ENCODE measurements at regions not wholly inside any gene's neighbourhood (a gene's known extent, or its start where the extent isn't known, plus 50 kb on each side); places are given as distances from the start of the nearest gene placed in this dataset.
"Not testable (repeated sequence)": the region's sequence is repeated elsewhere in the genome, so short reads cannot be mapped to it uniquely, and the experiment has no call there.

- Mint-ChIP-seq H3K4me3 (no peak overlapping the region), H3K4me1 (ENCODE audit: low read depth) (no peaks in the 10 kb centered on the region), H3K27ac (no peak overlapping the region), H3K36me3 (ENCODE audit: insufficient read depth in 2 of 2) (no peaks in the 10 kb centered on the region), H3K27me3 (ENCODE audit: low read depth) (no peaks in the 10 kb centered on the region), H3K9me3 (peaks cover 0 to 2% of the 10 kb centered on the region in 2 donors)
- ATAC-seq (replicated peaks in 1 of 2), result no peak
- DNase-seq, result no peak
These were observed 599.2 kb upstream of the LUZP2 start for GRCh38 chr11:23897453-23898286.

GRCh38 chr11:23903044-23903704, 593.7 kb upstream of the LUZP2 start:
- Mint-ChIP-seq H3K4me3 (no peak overlapping the region), H3K36me3 (ENCODE audit: insufficient read depth in 2 of 2) (no peaks in the 10 kb centered on the region), H3K9me3 (peaks cover 0 to 5% of the 10 kb centered on the region in 2 donors), H3K27ac (no peak overlapping the region), H3K27me3 (ENCODE audit: low read depth) (no peaks in the 10 kb centered on the region), H3K4me1 (ENCODE audit: low read depth) (no peaks in the 10 kb centered on the region)
- no peak for ATAC-seq (replicated peaks in 1 of 2)
- no peak for DNase-seq

- Mint-ChIP-seq H3K4me1 (ENCODE audit: low read depth) (no peaks in the 10 kb centered on the region), H3K4me3 (no peak overlapping the region), H3K27ac (no peak overlapping the region), H3K36me3 (ENCODE audit: insufficient read depth in 2 of 2) (no peaks in the 10 kb centered on the region), H3K27me3 (ENCODE audit: low read depth) (no peaks in the 10 kb centered on the region), H3K9me3 (peaks cover 5 to 9% of the 10 kb centered on the region in 2 donors)
- DNase-seq (no peak), ATAC-seq (replicated peaks in 1 of 2) (no peak)
These were observed 577.4 kb upstream of the LUZP2 start for GRCh38 chr11:23919455-23919854.

GRCh38 chr11:23923357-23923756, 573.5 kb upstream of the LUZP2 start:
- Mint-ChIP-seq H3K27me3 (ENCODE audit: low read depth) (no peaks in the 10 kb centered on the region), H3K36me3 (ENCODE audit: insufficient read depth in 2 of 2) (no peaks in the 10 kb centered on the region), H3K4me1 (ENCODE audit: low read depth) (no peaks in the 10 kb centered on the region), H3K9me3 (peaks cover 4 to 5% of the 10 kb centered on the region in 2 donors), H3K27ac (no peak overlapping the region), H3K4me3 (no peak overlapping the region)
- ATAC-seq (replicated peaks in 1 of 2), result no peak
- DNase-seq, result no peak

GRCh38 chr11:23924226-23924625, 572.6 kb upstream of the LUZP2 start:
- H3K9me3 Mint-ChIP-seq, result peaks cover 4 to 5% of the 10 kb centered on the region in 2 donors
- ATAC-seq (replicated peaks in 1 of 2) (no peak), DNase-seq (no peak)
- no peaks in the 10 kb centered on the region for H3K4me1 Mint-ChIP-seq (ENCODE audit: low read depth)
- no peak overlapping the region for H3K4me3 Mint-ChIP-seq
- no peaks in the 10 kb centered on the region for H3K36me3 Mint-ChIP-seq (ENCODE audit: insufficient read depth in 2 of 2)
- no peak overlapping the region for H3K27ac Mint-ChIP-seq
- H3K27me3 Mint-ChIP-seq (ENCODE audit: low read depth), result no peaks in the 10 kb centered on the region

- Mint-ChIP-seq H3K27me3 (ENCODE audit: low read depth) (no peaks in the 10 kb centered on the region), H3K4me3 (no peak overlapping the region), H3K4me1 (ENCODE audit: low read depth) (no peaks in the 10 kb centered on the region), H3K9me3 (peaks cover 3% of the 10 kb centered on the region in 2 donors), H3K27ac (no peak overlapping the region), H3K36me3 (ENCODE audit: insufficient read depth in 2 of 2) (peaks cover 0 to 2% of the 10 kb centered on the region in 2 donors)
- no peak for ATAC-seq (replicated peaks in 1 of 2)
- DNase-seq, result no peak
These were observed 565.4 kb upstream of the LUZP2 start for GRCh38 chr11:23931443-23931842.

DNA sequence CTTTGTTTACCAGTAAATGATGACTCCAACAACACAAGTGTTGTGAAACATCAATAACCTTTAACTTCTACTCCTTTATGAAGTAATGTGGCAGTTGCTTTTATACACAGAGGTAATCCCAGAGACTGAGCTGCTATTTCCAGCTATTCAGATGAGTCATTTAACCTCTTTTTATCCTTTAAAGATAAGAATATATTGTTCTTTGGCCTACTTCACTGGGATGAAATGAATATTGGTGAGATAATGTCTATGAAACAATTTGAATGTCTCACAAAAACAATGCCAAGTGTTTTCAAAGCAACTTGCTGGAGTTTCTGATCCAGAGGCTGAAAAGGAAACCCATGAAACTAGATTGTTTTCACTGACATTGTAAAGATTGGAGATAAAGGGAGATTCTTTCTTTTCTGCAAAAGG, 564.4 kb upstream of the LUZP2 start:
- no peak overlapping the region for H3K27ac Mint-ChIP-seq
- peaks cover 3% of the 10 kb centered on the region in 2 donors for H3K9me3 Mint-ChIP-seq
- no peaks in the 10 kb centered on the region for H3K4me1 Mint-ChIP-seq (ENCODE audit: low read depth)
- ATAC-seq (replicated peaks in 1 of 2) (no peak), DNase-seq (no peak)
- no peaks in the 10 kb centered on the region for H3K27me3 Mint-ChIP-seq (ENCODE audit: low read depth)
- H3K4me3 Mint-ChIP-seq, result no peak overlapping the region
- peaks cover 0 to 2% of the 10 kb centered on the region in 2 donors for H3K36me3 Mint-ChIP-seq (ENCODE audit: insufficient read depth in 2 of 2)

DNA sequence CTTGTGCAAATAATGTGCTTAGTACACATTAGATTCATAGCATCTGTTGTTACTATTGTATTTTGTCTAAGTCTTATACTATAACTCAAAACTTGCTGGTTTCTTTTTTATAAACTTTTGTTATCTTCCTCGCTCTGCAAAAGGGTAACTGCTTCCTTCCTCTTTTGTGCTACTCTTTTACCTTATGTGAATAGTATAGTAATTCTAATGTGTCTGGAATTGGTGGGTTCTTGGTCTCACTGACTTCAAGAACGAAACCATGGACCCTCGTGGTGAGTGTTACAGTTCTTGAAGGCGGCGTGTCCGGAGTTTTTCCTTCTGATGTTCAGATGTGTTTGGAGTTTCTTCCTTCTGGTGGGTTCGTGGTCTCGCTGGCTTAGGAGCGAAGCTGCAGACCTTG, 563.1 kb upstream of the LUZP2 start:
- ATAC-seq (replicated peaks in 1 of 2), result no peak
- H3K4me1 Mint-ChIP-seq (ENCODE audit: low read depth), result no peaks in the 10 kb centered on the region
- peak overlapping the region in 1 of 2 donors; percentile 33 for H3K4me3 Mint-ChIP-seq
- peaks cover 3% of the 10 kb centered on the region in 2 donors for H3K9me3 Mint-ChIP-seq
- no peaks in the 10 kb centered on the region for H3K27me3 Mint-ChIP-seq (ENCODE audit: low read depth)
- H3K27ac Mint-ChIP-seq, result no peak overlapping the region
- peaks cover 0 to 2% of the 10 kb centered on the region in 2 donors for H3K36me3 Mint-ChIP-seq (ENCODE audit: insufficient read depth in 2 of 2)
- no peak for DNase-seq

DNA sequence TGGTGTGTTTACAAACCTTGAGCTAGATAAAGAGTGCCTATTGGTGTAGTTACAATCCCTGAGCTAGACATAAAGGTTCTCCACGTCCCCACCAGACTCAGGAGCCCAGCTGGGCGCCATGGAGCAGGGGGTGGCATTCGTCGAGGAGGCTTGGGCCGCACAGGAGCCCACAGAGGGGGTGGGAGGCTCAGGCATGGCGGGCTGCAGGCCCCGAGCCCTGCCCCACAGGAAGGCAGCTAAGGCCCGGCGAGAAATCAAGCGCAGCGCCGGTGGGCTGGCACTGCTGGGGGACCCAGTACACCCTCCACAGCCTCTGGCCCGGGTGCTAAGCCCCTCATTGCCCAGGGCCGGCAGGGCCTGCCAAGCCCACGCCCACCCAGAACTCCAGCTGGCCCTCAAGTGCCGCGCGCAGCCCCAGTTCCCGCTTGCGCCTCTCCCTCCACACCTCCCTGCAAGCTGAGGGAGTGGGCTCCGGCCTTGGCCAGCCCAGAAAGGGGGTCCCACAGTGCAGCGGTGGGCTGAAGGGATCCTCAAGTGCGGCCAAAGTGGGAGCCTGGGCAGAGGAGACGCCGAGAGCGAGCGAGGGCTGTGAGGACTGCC, 562.1 kb upstream of the LUZP2 start:
- not testable (repeated sequence) for ATAC-seq (replicated peaks in 1 of 2); DNase-seq; H3K9me3 Mint-ChIP-seq; H3K4me3 Mint-ChIP-seq; H3K36me3 Mint-ChIP-seq (ENCODE audit: insufficient read depth in 2 of 2); H3K4me1 Mint-ChIP-seq (ENCODE audit: low read depth); H3K27ac Mint-ChIP-seq; H3K27me3 Mint-ChIP-seq (ENCODE audit: low read depth)

- H3K4me1 Mint-ChIP-seq (ENCODE audit: low read depth); DNase-seq; H3K9me3 Mint-ChIP-seq; H3K36me3 Mint-ChIP-seq (ENCODE audit: insufficient read depth in 2 of 2); H3K27ac Mint-ChIP-seq; H3K4me3 Mint-ChIP-seq; ATAC-seq (replicated peaks in 1 of 2); H3K27me3 Mint-ChIP-seq (ENCODE audit: low read depth): not testable (repeated sequence)
These were observed 554.6 kb upstream of the LUZP2 start for GRCh38 chr11:23942117-23942815.

DNA sequence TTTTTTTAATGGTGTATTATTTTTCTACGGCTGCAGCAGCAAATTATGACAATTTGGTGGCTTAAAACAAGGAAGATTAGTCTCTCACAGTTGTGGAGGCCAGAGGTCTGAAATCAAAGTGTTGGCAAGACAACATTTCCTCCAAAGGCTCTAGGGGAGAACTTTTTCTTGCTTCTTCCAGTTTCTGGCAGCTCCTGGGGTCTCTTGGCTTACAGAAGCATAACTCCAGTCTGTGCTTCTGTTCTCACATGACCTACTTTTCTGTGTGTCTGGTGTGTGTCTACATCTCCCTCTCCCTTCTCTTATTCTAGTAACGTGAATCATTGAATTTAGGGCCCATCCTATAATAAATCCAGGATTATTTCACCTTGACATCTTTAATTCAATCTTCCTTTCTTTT, 551.9 kb upstream of the LUZP2 start:
- Mint-ChIP-seq H3K4me3 (no peak overlapping the region), H3K9me3 (peaks cover 4 to 13% of the 10 kb centered on the region in 2 donors), H3K4me1 (ENCODE audit: low read depth) (no peaks in the 10 kb centered on the region), H3K27ac (no peak overlapping the region), H3K27me3 (ENCODE audit: low read depth) (no peaks in the 10 kb centered on the region), H3K36me3 (ENCODE audit: insufficient read depth in 2 of 2) (peaks cover 1 to 2% of the 10 kb centered on the region in 2 donors)
- DNase-seq (no peak), ATAC-seq (replicated peaks in 1 of 2) (no peak)

DNA sequence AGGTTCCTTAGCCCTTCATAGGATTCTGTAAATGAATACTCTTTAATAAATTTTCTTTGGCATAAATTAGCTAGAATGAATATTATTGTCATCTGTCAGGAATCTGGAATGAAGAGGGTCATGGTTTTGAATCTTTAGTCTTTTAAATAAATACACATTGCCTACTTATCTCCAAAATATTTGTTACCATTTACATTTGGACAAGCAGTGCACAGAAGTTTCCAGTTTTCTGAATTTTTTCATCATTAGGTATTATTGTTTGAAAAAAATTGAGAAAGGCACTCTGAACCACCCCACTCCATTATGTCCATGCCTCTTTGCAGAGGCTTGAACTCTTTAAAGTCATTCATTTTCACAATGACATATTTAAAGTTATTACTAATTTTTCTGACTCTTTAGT, 549.0 kb upstream of the LUZP2 start:
- Mint-ChIP-seq H3K4me1 (ENCODE audit: low read depth) (no peaks in the 10 kb centered on the region), H3K27me3 (ENCODE audit: low read depth) (no peaks in the 10 kb centered on the region), H3K36me3 (ENCODE audit: insufficient read depth in 2 of 2) (peaks cover 1 to 2% of the 10 kb centered on the region in 2 donors), H3K27ac (no peak overlapping the region), H3K4me3 (no peak overlapping the region), H3K9me3 (peaks cover 0 to 9% of the 10 kb centered on the region in 2 donors)
- no peak for DNase-seq
- ATAC-seq (replicated peaks in 1 of 2), result no peak

GRCh38 chr11:23948851-23949250, 548.0 kb upstream of the LUZP2 start:
- H3K4me1 Mint-ChIP-seq (ENCODE audit: low read depth), result no peaks in the 10 kb centered on the region
- no peak for ATAC-seq (replicated peaks in 1 of 2)
- no peak overlapping the region for H3K27ac Mint-ChIP-seq
- peaks cover 1 to 2% of the 10 kb centered on the region in 2 donors for H3K36me3 Mint-ChIP-seq (ENCODE audit: insufficient read depth in 2 of 2)
- H3K4me3 Mint-ChIP-seq, result no peak overlapping the region
- no peak for DNase-seq
- H3K9me3 Mint-ChIP-seq, result peaks cover 0 to 9% of the 10 kb centered on the region in 2 donors
- no peaks in the 10 kb centered on the region for H3K27me3 Mint-ChIP-seq (ENCODE audit: low read depth)

Data from activated T-cell treated with anti-CD3 and anti-CD28 coated beads, Interleukin-2, amount 50 U/mL, for 72 hours (primary cell).